ENCODE measurements at regions not wholly inside any gene's neighbourhood (a gene's known extent, or its start where the extent isn't known, plus 50 kb on each side); places are given as distances from the start of the nearest gene placed in this dataset.
"Not testable (repeated sequence)": the region's sequence is repeated elsewhere in the genome, so short reads cannot be mapped to it uniquely, and the experiment has no call there.

DNA sequence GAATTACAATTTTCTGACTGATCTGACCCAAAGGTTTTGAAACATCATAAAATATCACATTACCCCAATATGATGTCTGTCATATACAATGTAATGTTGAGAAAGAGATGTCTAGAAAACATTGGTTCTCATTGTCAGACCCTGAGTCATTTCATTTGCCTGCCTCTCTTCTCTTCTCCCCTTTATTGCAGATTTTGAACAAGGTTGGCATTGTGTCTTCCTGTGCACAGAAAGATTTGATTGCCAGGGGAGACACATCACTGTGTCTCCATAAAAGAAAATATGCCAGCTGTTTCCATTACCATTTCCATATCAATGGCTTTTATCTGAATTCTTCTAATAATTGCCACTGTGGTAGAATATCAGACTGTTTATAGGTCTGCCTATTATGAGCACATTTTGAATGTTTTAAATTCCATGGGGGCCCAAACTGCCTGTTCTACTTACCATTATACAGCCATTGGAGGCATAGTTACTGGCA, 65.6 kb downstream of the IFI44 start:
- no peak for FAIRE-seq

DNA sequence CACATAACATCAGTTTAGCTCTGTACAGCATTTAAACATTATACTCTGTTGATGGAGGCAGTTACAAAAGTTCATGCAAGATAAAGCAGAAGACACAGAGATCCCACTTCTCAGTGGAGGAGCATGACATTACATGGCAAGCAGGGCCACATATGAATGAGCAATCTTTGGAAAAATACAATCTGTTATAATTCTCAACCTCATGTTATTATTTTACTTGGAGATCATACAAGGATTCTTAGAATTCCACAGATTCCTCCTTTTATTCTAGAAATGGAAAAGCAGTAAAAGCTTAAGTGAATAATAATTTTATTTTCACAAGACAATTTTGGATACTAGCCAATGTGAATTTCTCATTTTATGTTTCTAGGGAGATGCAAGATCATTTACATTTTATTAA, 66.6 kb downstream of the IFI44 start:
- FAIRE-seq: no peak

GRCh38 chr1:78718566-78718965, 68.9 kb downstream of the IFI44 start:
- no peak for FAIRE-seq

GRCh38 chr1:78721136-78721535, 71.5 kb downstream of the IFI44 start:
- no peak for FAIRE-seq

DNA sequence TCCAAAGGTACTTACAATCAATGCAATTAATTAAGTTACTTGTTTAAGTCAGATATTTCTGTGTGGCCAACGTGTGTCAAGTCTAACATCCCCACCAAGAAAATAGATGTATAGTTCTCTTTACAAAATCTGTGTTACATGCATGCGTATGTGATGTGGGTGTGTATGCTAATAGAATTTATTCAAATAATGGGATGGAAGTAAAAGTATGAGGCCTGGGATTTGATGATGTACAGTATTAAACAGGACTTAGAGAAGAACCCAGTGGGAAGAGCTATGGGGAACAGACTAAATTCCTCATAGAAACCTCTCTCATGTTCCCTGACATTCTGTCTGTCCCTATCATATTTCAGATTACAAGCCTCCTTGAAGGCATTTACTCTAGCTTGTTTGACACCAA, 72.5 kb downstream of the IFI44 start:
- no peak for FAIRE-seq

- FAIRE-seq: no peak
Observed at GRCh38 chr1:78722521-78722920, 72.9 kb downstream of the IFI44 start.

GRCh38 chr1:78722947-78723346, 73.3 kb downstream of the IFI44 start:
- FAIRE-seq: no peak

DNA sequence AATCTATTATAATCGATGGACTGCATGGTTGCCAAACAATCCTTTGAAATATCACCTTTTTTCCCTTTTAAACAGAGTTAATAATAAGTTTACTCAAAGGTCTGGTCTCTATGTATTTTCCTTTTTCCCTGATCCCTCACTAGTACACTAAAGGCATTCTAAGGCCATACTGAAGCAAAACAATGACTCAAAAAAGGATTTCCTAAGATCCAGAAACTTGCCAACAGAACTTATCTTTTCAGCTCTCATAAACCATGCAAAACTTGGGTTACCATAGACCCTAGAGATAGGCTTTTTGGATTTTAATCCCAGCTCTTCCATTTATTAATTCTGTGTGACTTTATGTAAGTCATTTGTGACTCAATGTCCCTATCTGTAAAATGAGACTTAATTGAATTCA, 77.1 kb downstream of the IFI44 start:
- FAIRE-seq: no peak

GRCh38 chr1:78728359-78728758, 78.7 kb downstream of the IFI44 start:
- FAIRE-seq: no peak

GRCh38 chr1:78730054-78730453, 80.4 kb downstream of the IFI44 start:
- peak; percentile 24 for FAIRE-seq

GRCh38 chr1:78731674-78732073, 82.0 kb downstream of the IFI44 start:
- no peak for FAIRE-seq

GRCh38 chr1:78737241-78737640, 87.6 kb downstream of the IFI44 start:
- no peak for FAIRE-seq

- no peak for FAIRE-seq
Observed at GRCh38 chr1:78743626-78744025, 94.0 kb downstream of the IFI44 start.

GRCh38 chr1:78745111-78745510, 95.5 kb downstream of the IFI44 start:
- no peak for FAIRE-seq

DNA sequence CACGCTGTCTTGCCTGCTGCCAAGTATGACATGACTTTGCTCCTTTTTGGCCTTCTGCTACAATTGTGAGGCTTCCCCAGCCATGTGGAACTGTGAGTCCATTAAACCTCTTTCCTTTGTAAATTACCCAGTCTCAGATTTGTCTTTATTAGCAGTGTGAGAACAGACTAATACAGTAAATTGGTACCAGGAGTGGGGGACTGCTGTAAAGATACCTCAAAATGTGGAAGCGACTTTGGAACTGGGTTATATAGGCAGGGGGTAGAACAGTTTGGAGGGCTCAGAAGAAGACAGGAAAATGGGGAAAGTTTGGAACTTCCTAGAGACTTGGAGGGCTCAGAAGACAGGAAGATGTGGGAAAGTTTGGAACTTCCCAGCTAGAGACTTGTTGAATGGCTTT, 104.0 kb downstream of the IFI44 start:
- FAIRE-seq: not testable (repeated sequence)

GRCh38 chr1:78755986-78756385, 106.4 kb downstream of the IFI44 start:
- FAIRE-seq: no peak

- no peak for FAIRE-seq
Observed at GRCh38 chr1:78758506-78758905, 108.9 kb downstream of the IFI44 start.

GRCh38 chr1:78759881-78760280, 110.2 kb downstream of the IFI44 start:
- no peak for FAIRE-seq

- FAIRE-seq: no peak
Observed at GRCh38 chr1:78760858-78761257, 111.2 kb downstream of the IFI44 start.

- no peak for FAIRE-seq
Observed at GRCh38 chr1:78762113-78762512, 112.5 kb downstream of the IFI44 start.

DNA sequence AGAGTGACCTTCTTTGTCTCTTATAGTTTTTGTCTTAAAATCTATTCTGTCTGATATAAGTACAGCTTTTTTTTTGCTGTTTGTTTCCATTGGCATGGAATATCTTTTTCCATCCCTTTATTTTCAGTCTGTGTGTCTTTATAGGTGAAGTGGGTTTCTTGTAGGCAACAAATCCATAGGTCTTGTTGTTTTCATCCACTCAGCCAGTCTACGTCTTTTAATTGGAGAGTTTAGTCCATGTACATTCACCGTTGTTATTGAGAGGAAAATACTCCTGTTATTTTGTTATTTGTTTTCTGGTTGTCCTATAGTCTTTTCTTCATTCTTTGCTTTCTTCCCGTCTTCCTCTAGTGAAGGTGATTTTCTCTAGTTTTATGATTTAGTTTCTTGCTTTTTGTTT, 115.9 kb downstream of the IFI44 start:
- no peak for FAIRE-seq

DNA sequence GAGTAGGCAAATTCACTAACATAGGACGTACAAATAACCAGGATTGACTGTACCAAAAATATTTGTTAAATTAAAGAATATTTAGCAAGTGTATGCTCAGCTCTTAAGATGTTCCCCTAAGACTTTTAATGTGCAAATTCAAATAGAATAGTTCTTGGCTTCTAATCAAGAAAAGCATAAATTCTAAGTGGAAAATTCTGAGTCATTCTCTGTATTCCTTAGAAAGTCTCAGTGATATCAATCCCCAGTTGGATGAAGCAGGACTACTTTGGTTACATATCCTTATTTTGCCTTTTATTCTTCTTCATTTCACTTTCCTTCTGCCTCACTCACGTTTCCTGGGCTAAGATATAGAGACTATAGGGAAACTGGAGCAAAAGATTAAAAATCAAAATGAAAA, 130.2 kb downstream of the IFI44 start:
- FAIRE-seq: no peak

GRCh38 chr1:78787544-78787943, 137.9 kb downstream of the IFI44 start:
- no peak for FAIRE-seq

DNA sequence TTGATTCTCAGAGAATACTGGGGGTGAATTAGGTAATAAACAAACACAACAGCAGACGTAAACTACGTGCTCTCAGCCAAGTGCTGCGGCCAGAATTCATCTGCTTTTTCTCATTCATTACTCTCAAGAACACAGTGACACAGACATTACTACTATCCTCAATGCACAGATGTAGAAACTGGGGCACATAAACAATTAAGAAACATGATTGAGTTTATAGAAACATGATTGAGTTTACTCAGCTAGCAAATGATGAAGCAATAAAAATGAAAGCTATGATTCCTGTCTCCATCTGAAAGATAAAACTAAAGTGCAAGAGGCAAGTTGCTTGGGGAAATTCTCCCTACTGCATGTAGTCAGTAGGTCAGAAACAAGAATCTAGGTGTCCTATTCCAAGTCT, 140.5 kb downstream of the IFI44 start:
- no peak for FAIRE-seq

DNA sequence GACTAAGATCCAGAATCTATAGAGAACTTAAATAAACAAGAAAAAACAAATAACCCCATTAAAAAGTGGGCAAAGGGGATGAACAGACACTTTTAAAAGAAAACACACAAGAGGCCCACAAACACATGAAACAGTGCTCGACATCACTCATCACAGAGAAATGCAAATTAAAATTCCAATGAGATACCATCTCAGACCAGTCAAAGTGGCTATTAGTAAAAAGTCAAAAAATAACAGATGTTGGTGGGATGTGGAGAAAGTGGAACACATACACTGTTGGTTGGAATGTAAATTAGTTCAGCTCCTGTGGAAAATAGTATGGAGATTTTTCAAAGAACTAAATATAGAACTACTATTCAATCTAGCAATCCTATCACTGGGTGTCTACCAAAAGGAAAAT, 143.1 kb downstream of the IFI44 start:
- FAIRE-seq: no peak

Measured in colon (tissue), 2 donors.